DND-41 (cell line): ENCODE measurements at regions not wholly inside any gene's neighbourhood (a gene's known extent, or its start where the extent isn't known, plus 50 kb on each side); places are given as distances from the start of the nearest gene placed in this dataset.

Experiments used
- CTCF ChIP-seq: IDR thresholded peaks from 2 replicates; pipeline ENCODE4 v1.5.1; 2012; ENCODE audit warnings: borderline replicate concordance, low read length, moderate library complexity, mild to moderate bottlenecking; ENCODE audit not compliant: poor library complexity, severe bottlenecking; ENCODE audit errors: extremely low read depth
- EZH2 ChIP-seq: IDR thresholded peaks from 3 replicates; pipeline ENCODE4 v1.6.1; 2012; ENCODE audit warnings: borderline replicate concordance, low read depth, mild to moderate bottlenecking, moderate library complexity, low read length, inconsistent platforms; ENCODE audit not compliant: severe bottlenecking

GRCh38 chr2:187819624-187820023 lies 265.4 kb upstream of the TFPI start:
- TF ChIP-seq CTCF: no peak
- no peak for TF ChIP-seq EZH2
